GM23338 (cell line): ENCODE measurements at regions not wholly inside any gene's neighbourhood (a gene's known extent, or its start where the extent isn't known, plus 50 kb on each side); places are given as distances from the start of the nearest gene placed in this dataset.

Experiments
- ATAC-seq: fragments of 200-7000 bp; cut with Tn5 transposase; 3 replicates; pipeline ENCODE4 v1.9.1; 2020
- DNase-seq: peaks from one replicate; pipeline ENCODE4 v3.0.0-alpha.2; 2015; ENCODE audit warnings: low spot score
- H2AFZ ChIP-seq: fragments of 200-600 bp; sonication (generic); 2 replicates; pipeline ENCODE4 v1.8.0; 2016; ENCODE audit warnings: antibody characterized with exemption, mild to moderate bottlenecking, moderate library complexity
- H3F3A ChIP-seq: fragments of 200-600 bp; sonication (generic); replicated peaks from 2 replicates; pipeline ENCODE4 v1.8.0; 2017; ENCODE audit warnings: antibody characterized with exemption, mixed run types, low read depth
- H3K27ac ChIP-seq: fragments of 200-600 bp; sonication (generic); 2 replicates; pipeline ENCODE4 v1.6.1; 2016; ENCODE audit warnings: low read depth
- H3K27me3 ChIP-seq: fragments of 200-600 bp; sonication (generic); 2 replicates; pipeline ENCODE4 v1.8.0; 2016; ENCODE audit warnings: mild to moderate bottlenecking, mixed run types, moderate library complexity; ENCODE audit not compliant: insufficient read depth
- H3K36me3 ChIP-seq: fragments of 200-600 bp; sonication (generic); 2 replicates; pipeline ENCODE4 v1.8.0; 2016; ENCODE audit warnings: mild to moderate bottlenecking; ENCODE audit not compliant: insufficient read depth
- H3K4me1 ChIP-seq: fragments of 200-600 bp; sonication (generic); 2 replicates; pipeline ENCODE4 v1.8.0; 2016; ENCODE audit warnings: mild to moderate bottlenecking, moderate library complexity; ENCODE audit not compliant: insufficient read depth
- H3K4me2 ChIP-seq: fragments of 200-600 bp; sonication (generic); 2 replicates; pipeline ENCODE4 v1.7.1; 2017; ENCODE audit warnings: mixed run types
- H3K4me3 ChIP-seq: fragments of 200-600 bp; sonication (generic); 2 replicates; pipeline ENCODE4 v1.6.1; 2016; ENCODE audit warnings: mixed run types
- H3K79me2 ChIP-seq: fragments of 200-600 bp; sonication (generic); replicated peaks from 2 replicates; pipeline ENCODE4 v1.8.0; 2017; ENCODE audit warnings: mild to moderate bottlenecking; ENCODE audit not compliant: insufficient read depth
- H3K9me2 ChIP-seq: fragments of 200-600 bp; sonication (generic); 2 replicates; pipeline ENCODE4 v1.8.0; 2017; ENCODE audit not compliant: insufficient read depth
- H4K20me1 ChIP-seq: fragments of 200-600 bp; sonication (generic); replicated peaks from 2 replicates; pipeline ENCODE4 v1.8.0; 2017; ENCODE audit warnings: mild to moderate bottlenecking; ENCODE audit not compliant: insufficient read depth
- H3K27ac Mint-ChIP-seq: 2 replicates; pipeline ENCODE4 v1.8.0; 2020; ENCODE audit warnings: inconsistent platforms, mild to moderate bottlenecking, moderate library complexity, mixed read lengths
- H3K27me3 Mint-ChIP-seq: 3 replicates; pipeline ENCODE4 v1.8.0; 2022; ENCODE audit warnings: low read depth, mild to moderate bottlenecking, moderate library complexity, mixed read lengths, inconsistent platforms; ENCODE audit not compliant: insufficient read depth, poor library complexity
- H3K36me3 Mint-ChIP-seq: 3 replicates; pipeline ENCODE4 v1.8.0; 2021; ENCODE audit warnings: low read depth, mild to moderate bottlenecking, inconsistent platforms, moderate library complexity, mixed read lengths
- H3K4me1 Mint-ChIP-seq: 3 replicates; pipeline ENCODE4 v1.8.0; 2020; ENCODE audit warnings: mild to moderate bottlenecking, inconsistent platforms, mixed read lengths
- H3K4me3 Mint-ChIP-seq: 3 replicates; pipeline ENCODE4 v1.8.0; 2021; ENCODE audit warnings: moderate library complexity, mild to moderate bottlenecking, inconsistent platforms, mixed read lengths
- H3K9me3 Mint-ChIP-seq: 3 replicates; pipeline ENCODE4 v1.8.0; 2020; ENCODE audit warnings: moderate library complexity, mild to moderate bottlenecking, inconsistent platforms, mixed read lengths
- CREB1 ChIP-seq: fragments of 250-450 bp; sonication (Bioruptor Pico); IDR thresholded peaks from 2 replicates; pipeline ENCODE4 v1.5.0; 2020; ENCODE audit warnings: low read depth, mild to moderate bottlenecking, moderate library complexity
- EZH2 ChIP-seq: fragments of 200-600 bp; sonication (generic); IDR thresholded peaks from one replicate; pipeline ENCODE4 v1.8.0; 2017; ENCODE audit warnings: antibody characterized with exemption, mild to moderate bottlenecking, low read depth; ENCODE audit not compliant: unreplicated experiment
- EZH2phosphoT487 ChIP-seq: fragments of 200-600 bp; sonication (generic); IDR thresholded peaks from one replicate; pipeline ENCODE4 v1.8.1; 2018; ENCODE audit warnings: antibody characterized with exemption; ENCODE audit not compliant: unreplicated experiment
- JUNB ChIP-seq: IDR thresholded peaks from one replicate; pipeline ENCODE4 v1.6.1; 2016; ENCODE audit warnings: antibody characterized with exemption; ENCODE audit not compliant: unreplicated experiment
- NANOG ChIP-seq: IDR thresholded peaks from 2 replicates; pipeline ENCODE4 v1.6.1; 2016; ENCODE audit warnings: antibody characterized with exemption, borderline replicate concordance
- STAT1 ChIP-seq: IDR thresholded peaks from one replicate; pipeline ENCODE4 v1.6.1; 2016; ENCODE audit warnings: antibody characterized with exemption; ENCODE audit not compliant: unreplicated experiment
- ZNF114 ChIP-seq: fragments of 250-450 bp; sonication (Bioruptor Pico); IDR thresholded peaks from 2 replicates; pipeline ENCODE4 v1.5.0; 2020; ENCODE audit warnings: mild to moderate bottlenecking, moderate library complexity
- ZNF331 ChIP-seq: fragments of 250-450 bp; sonication (Bioruptor Pico); IDR thresholded peaks from 2 replicates; pipeline ENCODE4 v1.5.0; 2020; ENCODE audit warnings: low read depth, mild to moderate bottlenecking, moderate library complexity
- TF ChIP-seq, protein P1 (sequence below): IDR thresholded peaks from 2 replicates; pipeline ENCODE4 v1.6.1; 2016; ENCODE audit warnings: antibody characterized with exemption
- TF ChIP-seq, protein P2 (sequence below): IDR thresholded peaks from one replicate; pipeline ENCODE4 v1.6.1; 2018; ENCODE audit warnings: antibody characterized with exemption; ENCODE audit not compliant: unreplicated experiment
- TF ChIP-seq, protein P3 (sequence below), 2 experiments: fragments of 200-600 bp in 1 of 2; sonication (generic) in 1 of 2; conservative IDR thresholded peaks; 2 replicates each; pipeline versions ENCODE4 v1.5.1 to v1.6.1; 2016 to 2017; ENCODE audit warnings: antibody characterized with exemption in 2 of 2, low read depth in 2 of 2, mild to moderate bottlenecking in 2 of 2, moderate library complexity in 1 of 2

DNA sequence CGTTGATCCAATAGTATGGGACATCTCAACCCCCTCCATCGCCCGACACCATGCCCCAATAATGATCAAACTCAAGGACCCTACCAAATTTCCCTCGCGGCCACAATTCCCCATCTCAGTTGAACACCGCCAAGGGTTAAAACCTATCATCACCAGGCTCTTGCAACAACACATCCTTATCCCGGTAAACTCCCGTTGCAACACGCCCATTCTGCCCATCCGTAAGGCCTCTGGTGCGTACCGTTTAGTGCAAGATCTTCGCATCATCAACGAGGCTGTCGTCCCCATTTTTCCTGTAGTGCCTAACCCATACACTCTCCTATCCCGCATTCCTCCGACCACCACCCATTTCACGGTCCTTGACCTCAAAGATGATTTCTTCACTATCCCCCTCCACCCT is 960.5 kb downstream of the RPA4 start (continued):
- TF ChIP-seq, protein P1, sequence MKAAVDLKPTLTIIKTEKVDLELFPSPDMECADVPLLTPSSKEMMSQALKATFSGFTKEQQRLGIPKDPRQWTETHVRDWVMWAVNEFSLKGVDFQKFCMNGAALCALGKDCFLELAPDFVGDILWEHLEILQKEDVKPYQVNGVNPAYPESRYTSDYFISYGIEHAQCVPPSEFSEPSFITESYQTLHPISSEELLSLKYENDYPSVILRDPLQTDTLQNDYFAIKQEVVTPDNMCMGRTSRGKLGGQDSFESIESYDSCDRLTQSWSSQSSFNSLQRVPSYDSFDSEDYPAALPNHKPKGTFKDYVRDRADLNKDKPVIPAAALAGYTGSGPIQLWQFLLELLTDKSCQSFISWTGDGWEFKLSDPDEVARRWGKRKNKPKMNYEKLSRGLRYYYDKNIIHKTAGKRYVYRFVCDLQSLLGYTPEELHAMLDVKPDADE: no peak
- TF ChIP-seq, protein P2, sequence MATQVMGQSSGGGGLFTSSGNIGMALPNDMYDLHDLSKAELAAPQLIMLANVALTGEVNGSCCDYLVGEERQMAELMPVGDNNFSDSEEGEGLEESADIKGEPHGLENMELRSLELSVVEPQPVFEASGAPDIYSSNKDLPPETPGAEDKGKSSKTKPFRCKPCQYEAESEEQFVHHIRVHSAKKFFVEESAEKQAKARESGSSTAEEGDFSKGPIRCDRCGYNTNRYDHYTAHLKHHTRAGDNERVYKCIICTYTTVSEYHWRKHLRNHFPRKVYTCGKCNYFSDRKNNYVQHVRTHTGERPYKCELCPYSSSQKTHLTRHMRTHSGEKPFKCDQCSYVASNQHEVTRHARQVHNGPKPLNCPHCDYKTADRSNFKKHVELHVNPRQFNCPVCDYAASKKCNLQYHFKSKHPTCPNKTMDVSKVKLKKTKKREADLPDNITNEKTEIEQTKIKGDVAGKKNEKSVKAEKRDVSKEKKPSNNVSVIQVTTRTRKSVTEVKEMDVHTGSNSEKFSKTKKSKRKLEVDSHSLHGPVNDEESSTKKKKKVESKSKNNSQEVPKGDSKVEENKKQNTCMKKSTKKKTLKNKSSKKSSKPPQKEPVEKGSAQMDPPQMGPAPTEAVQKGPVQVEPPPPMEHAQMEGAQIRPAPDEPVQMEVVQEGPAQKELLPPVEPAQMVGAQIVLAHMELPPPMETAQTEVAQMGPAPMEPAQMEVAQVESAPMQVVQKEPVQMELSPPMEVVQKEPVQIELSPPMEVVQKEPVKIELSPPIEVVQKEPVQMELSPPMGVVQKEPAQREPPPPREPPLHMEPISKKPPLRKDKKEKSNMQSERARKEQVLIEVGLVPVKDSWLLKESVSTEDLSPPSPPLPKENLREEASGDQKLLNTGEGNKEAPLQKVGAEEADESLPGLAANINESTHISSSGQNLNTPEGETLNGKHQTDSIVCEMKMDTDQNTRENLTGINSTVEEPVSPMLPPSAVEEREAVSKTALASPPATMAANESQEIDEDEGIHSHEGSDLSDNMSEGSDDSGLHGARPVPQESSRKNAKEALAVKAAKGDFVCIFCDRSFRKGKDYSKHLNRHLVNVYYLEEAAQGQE: no peak

DNA sequence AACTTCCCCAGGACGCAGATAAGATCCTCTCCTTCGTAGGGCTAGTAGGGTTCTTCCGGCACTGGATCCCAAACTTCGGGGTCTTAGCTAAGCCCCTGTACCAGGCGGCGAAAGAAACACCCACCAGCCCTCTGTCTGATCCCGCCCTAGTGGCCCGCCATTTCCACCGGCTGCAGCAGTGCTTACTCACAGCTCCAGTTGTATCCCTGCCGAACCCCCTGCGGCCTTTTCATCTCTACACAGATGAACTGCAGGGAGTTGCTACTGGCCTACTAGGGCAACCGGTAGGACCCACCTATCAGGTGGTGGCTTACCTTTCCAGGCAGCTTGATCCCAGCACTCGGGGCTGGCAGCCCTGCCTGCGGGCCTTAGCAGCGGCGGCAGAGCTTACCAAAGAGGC is 961.2 kb downstream of the RPA4 start:
- H3K79me2 ChIP-seq: no peaks in the 10 kb centered on the region
- no peak for TF ChIP-seq EZH2
- TF ChIP-seq JUNB: no peak
- TF ChIP-seq NANOG: no peak
- TF ChIP-seq, protein P3, sequence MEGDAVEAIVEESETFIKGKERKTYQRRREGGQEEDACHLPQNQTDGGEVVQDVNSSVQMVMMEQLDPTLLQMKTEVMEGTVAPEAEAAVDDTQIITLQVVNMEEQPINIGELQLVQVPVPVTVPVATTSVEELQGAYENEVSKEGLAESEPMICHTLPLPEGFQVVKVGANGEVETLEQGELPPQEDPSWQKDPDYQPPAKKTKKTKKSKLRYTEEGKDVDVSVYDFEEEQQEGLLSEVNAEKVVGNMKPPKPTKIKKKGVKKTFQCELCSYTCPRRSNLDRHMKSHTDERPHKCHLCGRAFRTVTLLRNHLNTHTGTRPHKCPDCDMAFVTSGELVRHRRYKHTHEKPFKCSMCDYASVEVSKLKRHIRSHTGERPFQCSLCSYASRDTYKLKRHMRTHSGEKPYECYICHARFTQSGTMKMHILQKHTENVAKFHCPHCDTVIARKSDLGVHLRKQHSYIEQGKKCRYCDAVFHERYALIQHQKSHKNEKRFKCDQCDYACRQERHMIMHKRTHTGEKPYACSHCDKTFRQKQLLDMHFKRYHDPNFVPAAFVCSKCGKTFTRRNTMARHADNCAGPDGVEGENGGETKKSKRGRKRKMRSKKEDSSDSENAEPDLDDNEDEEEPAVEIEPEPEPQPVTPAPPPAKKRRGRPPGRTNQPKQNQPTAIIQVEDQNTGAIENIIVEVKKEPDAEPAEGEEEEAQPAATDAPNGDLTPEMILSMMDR (conservative IDR thresholded peaks at IDR 0.05; ENCODE audit: low read depth in 2 of 2): no peak
- no peak for TF ChIP-seq CREB1 (CRISPR knock-in tag)
- TF ChIP-seq ZNF114: no peak
- no peak for TF ChIP-seq STAT1
- TF ChIP-seq EZH2phosphoT487: no peak
- no peak for TF ChIP-seq ZNF331 (CRISPR knock-in tag)
- Mint-ChIP-seq H3K36me3 (peaks cover 52% of the 10 kb centered on the region), H3K27ac (no peak overlapping the region), H3K4me1 (no peaks in the 10 kb centered on the region), H3K4me3 (no peak overlapping the region), H3K27me3 (peaks cover 10% of the 10 kb centered on the region), H3K9me3 (peaks cover 60% of the 10 kb centered on the region)
- H3K9me2 ChIP-seq: no peaks in the 10 kb centered on the region
- H3K36me3 ChIP-seq: no peaks in the 10 kb centered on the region
- H4K20me1 ChIP-seq: no peaks in the 10 kb centered on the region
- H3K4me2 ChIP-seq: no peak overlapping the region
- DNase-seq (no peak), ATAC-seq (no peak)
- no peak overlapping the region for H2AFZ ChIP-seq
- no peak overlapping the region for H3K4me3 ChIP-seq
- H3F3A ChIP-seq: no peaks in the 10 kb centered on the region
- H3K4me1 ChIP-seq: no peaks in the 10 kb centered on the region
- H3K27me3 ChIP-seq: no peaks in the 10 kb centered on the region
- no peak overlapping the region for H3K27ac ChIP-seq
